UCSD-AML1 (cell line): ENCODE measurements at regions not wholly inside any gene's neighbourhood (a gene's known extent, or its start where the extent isn't known, plus 50 kb on each side); places are given as distances from the start of the nearest gene placed in this dataset.
"Not testable (repeated sequence)": the region's sequence is repeated elsewhere in the genome, so short reads cannot be mapped to it uniquely, and the experiment has no call there.

Experiments
- DNase-seq: peaks from one replicate; lab custom pipeline; 2025; ENCODE audit not compliant: unreplicated experiment; lab: John Stamatoyannopoulos, UW

DNA sequence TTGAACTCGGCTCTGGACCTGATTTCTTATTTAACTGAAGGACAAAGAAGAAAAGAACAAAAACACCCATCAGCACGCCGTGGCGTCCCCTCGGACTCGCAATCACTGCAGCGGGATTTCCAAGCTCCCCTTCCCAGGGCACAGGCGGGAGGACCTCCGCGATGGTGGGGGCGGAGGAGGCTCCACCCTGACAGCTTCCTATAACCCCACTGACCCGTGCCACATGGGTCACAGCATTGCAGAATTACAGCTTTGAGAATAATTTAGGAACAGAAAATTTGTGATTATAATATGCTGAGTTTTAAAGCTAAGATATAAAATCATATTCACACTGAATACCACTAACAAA, 129.7 kb upstream of the SEC61G start:
- no peak for DNase-seq

DNA sequence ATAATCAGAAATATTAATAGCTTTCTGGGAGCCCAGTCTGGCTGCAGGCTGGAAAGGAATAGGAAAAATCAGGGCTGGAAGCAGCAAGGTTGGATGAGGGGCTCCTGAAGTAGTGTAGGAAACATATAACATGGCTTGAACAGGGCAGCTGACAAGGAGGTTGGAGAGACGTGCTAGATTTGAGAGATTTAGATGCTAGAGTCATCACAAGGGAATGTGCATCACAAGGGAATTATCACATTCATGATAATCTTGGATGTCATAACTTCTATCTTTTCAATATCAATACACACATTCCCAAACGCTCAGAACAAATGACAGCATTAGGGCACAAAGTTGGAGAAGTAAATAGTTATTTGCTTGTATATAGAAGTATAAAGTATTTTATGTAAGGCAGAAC, 120.9 kb upstream of the EGFR start:
- DNase-seq = no peak

DNA sequence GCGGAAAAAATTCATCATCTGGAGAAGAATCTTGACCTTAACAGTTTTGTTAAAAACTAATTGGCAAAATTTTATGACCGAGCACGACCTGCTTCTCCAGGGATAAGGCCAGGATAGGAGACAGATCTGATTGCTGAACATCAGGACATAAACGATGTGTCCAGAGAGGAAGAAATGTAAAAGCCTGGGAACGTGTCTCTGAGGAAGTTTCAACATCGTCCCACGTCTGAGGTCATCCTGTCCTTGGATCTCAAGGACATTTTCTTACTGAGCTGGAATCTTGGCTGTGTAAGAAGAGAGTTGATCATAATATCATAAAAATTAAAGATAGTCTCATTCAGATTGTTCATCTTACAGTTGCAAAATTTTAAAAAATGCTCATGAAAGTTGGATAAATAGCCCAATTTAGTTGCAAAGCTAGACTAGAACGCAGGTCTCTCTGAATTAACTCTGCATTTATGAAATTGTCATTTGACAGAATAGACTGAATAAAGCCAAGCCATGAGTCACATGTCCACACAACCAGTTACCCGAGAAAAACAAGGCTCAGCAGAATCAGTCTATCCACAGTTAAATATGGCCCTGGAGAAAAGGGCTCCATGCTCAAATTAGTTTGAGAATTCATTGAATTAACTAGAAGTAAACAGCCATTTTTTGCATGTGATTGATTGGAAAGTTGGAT, 120.0 kb upstream of the EGFR start:
- DNase-seq = no peak

DNA sequence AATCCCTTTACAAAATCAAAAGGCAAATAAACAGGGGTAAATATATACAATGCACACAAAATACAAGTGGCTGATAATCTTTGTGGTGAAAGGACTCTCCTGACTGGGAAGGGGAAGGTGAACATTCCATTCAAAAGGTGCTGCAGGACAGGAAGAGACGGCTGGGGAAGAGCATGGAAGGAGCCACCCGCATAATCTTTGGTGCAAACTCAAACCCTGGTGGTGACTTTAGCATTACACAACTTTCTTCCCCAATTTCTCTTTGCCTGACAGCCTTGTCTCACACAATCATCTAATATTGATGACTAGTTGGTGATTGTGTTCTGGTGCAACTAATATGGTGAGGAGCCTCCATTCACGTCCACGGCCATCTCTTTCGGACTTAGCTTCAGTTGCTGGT, 117.0 kb upstream of the EGFR start:
- no peak for DNase-seq

DNA sequence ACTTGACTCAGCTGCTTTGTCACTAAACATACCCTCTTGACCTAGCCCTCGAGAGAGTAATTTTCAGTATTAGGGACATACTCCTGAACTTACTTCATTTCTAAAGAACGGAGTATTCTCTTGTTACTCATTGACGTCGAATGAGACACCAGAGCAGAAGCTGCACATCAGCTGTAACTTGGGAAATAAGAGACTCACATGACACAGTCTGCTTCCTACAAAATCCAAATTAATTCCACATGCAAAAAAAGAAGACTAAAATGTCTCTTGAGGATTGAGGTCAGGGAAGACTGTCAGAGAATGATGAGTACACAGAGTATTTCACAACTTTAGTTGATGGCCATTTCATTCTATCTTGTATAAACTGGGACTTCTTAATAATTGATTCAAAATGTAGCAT, 114.7 kb upstream of the EGFR start:
- DNase-seq = no peak

DNA sequence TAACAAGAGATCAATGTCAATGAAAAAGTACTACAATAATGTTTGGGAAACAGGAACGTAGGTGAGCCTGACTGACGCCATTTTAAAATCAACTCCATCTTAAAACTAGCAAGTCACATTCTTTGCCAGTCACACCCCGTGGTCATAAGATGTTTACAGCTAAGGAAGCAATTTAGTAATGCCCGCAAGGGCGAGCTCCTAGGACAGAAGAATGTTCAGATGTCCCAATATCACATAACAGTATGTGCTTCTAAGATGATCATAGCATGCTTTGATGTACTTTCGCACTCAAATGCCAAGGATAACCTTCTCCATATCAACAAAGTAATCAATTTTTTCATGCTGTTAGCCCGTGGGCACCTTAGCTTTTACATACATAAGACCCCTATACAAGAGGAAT, 113.8 kb upstream of the EGFR start:
- no peak for DNase-seq

DNA sequence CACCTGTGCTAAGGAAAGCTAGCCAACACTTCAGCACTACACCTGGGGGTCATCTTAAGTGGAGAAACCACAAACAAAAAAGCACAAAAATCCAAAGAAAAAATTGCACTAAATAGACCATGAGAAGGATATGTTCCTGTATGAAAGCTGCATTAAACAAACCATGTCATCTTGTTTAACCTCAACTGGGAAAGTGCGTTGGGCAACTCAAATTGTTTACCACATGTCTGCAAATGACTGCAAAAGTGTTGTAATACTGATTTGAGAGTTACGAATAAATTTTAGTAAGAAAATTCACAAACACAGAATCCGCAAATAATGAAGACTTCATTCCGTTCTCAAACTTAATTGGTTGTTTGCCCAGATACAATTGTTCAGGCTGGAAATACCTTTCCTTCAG, 111.9 kb upstream of the EGFR start:
- no peak for DNase-seq

DNA sequence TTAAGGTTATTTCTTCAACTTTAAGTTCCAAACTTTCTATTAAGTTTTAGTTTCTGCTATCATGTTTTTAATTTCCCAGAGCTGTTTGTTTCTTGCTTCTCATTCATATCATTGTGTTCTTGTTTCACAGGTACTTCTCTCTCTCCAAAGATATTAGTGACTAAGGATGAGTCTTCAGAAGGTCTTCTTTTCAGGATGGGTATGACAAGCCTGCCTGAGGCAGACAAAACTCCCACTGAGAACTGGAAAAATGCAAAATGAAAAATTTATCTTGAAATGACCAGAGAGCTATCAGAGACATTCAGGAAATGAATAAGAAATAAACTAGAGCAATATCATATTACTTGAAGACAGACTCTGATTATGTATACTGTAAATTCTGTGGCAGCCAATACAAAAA, 110.8 kb upstream of the EGFR start:
- no peak for DNase-seq

DNA sequence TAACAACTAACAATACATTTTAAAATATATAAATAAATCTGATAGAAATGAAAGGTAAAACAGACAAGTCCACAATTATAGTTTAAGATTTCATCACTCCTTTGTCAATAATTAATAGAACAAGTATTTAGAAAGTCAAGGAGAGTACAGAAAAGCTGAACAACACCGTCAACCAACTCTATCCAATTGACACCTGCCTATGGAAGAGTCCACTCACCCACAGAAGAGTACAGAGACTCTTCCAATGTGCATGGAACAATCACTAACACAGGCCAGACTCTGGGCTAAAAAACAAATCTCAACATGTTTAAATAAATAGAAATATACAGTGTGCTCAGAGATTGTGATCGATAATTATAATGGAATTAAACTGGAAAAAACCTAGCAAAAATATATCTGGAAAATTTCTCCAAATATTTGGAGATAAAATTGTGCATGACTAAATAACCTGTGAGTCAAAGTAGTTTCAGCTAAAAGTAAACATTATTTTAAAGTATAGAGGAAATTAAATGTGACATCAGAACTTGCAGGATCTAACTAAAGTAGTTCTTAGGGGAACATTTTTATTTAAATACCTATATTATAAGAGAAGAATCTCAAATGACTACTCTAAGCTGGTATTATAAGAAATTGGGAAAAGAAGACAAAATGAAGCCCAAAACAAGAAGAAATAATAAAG, 109.9 kb upstream of the EGFR start:
- no peak for DNase-seq

DNA sequence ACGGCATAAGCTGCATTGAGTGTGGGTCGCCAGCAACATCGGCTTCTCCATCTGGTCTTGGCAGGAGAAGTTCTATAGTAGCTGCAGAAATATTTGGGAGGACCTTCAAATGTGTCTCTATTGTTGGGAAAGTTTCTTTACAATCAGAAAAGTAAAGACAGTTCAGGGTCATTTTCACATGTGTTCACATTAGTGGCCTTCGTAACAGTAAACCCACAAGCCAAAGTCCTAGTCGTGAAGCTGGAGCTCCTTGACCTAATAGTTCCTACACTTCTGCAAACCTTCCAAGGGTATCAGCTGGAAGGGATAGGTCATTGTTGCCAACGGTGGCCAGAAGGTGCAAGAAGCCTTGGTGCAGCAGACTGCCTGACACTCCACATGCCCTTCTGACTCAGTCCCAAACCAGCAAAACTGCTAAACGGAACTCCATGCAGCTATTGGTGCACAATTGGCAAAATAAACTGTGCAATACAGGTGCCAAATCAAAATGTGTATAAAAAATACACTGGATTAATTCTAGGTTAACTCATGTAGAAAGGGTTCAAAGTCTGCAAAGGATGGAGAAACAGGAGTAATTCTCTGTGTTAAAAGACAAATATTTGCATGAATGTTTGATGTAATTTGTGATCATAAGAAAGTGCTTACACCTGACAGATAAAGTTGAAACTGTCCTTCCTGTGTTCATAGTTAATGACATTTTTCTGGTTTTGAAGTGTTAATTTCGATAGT, 102.8 kb upstream of the EGFR start:
- DNase-seq = no peak

DNA sequence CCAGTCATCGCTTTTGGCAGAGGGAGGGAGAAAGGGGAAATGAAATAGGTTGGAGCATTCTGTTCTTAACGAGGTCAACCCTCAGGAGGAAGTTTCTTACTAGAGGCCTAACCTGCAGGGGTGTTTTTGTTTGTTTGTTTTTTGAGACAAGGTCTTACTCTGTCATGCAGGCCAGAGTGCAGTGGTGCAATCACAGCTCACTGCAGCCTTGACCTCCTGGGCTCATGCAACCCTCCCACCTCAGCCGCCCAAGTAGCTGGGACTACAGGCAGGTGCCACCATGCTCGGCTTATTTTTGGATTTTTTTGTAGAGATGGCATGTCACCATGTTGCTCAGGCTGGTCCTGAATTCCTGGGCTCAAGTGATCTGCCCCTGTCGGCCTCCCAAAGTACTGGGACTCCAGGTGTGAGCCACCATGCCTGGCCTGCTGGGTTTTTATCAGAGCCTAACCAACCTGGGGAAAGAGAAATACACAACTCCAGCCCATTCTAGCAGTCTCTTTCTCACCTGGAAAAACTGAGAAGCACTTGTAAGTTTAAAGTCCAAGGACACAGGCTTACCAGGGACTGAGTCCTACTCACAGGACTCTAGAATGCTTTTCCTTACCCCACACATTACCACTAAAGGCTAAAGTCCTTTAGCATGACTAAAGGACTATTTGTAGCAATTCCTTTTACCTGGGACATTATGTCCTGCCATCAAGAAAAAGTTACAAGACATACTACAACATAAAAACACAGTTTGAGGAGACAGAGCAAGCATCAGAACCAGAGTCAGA, 101.0 kb upstream of the EGFR start:
- no peak for DNase-seq

DNA sequence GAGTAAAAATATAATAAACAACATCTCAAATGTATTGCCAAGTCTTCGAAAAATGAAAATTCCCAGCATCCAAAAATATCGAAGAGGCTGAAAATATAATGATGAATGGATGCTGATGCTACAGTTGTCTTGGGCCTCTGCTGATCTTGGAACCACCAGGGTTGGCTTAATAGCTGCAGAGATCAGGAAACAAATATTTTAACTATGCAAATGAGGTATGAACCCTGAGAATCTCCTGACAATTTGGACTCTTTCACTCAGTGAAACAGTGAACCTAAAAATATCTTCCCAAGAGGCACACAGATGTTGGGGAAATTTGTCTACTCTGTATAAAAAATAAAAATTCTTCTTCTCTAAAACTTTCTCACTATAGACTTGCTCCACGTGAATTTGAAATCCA, 97.7 kb upstream of the EGFR start:
- DNase-seq = no peak

DNA sequence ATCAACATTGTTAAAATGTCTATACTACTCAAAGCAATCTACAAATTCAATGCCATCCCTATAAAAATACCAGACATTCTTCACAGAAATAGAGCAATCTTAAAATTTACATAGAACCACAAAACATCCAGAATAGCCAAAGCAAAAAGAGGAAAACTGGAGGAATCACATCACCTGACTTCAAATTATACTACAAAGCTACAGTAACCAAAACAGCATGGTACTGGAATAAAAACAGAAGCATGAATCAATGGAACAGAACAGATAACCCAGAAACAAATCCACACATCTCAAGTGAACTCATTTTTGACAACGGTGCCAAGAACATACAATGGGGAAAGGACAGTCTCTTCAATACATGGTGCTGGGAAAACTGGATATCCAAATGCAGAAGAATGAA, 87.3 kb upstream of the EGFR start:
- no peak for DNase-seq

DNA sequence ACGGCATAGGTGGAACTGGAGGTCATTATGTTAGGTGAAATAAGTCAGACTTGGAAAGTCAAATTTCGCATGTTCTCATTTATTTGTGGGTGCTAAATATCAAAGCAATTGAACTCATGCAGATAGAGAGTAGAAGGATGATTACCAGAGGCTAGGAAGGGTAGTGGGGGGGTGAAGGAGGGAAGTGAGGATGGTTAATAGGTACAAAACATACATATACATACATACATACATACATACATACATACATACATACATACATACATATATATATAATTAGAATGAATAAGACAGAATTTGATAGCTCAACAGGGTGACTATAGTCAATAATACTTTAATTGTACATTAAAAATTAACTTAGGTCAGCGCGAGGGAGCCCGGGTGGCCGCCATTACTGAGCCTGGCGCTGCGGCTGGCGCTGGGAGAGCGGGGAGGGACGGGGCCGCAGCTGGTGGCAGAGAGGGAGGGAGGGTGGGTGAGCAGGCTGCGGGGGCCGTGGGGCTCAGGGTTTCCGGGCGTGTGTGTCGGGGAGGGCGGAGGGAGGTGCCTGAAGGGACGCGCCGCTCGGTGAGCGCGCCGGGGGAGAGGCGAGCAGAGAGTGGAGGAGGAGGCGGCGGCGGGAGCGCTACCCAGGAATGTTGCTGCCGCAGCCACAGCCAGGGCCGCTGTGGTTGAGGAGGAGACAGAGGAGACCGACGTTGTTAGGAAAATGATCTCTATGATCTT, 85.8 kb upstream of the EGFR start:
- no peak for DNase-seq

DNA sequence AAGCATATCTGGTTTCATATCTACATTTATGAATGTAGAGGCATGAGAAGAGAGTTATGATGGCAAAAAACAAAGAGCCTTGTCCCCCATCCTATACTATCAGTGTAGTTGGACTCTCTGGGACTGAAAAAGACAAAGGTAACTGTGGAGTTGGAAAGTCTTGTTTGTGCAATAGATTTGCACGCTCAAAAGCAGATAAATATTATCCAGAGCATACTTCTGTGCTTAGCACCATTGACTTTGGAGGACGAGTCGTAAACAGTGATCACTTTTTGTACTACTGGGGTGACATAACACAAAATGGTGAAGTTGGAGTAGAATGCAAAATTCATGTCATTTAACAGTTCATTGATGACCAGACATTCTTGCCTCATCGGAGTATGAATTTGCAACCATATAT, 85.2 kb upstream of the EGFR start:
- no peak for DNase-seq

DNA sequence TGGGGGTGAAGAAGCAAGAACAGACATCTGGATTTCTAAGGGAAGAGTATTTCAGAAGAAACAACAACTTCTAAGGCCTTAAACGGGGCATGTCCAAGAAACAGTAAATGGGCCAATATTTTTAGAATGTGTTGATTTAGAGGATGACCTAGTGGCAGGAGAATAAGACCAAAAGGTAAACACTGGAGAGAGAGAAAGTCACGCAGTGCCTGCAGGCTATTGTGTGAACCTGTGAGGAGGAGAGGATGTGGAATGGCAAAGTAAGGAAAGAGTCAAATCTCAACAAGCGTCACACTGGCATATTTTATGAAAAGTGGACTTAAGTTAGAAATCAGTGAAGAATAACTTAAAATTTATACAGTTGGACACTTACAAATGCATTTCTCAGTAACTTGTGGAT, 78.1 kb upstream of the EGFR start:
- DNase-seq = no peak

DNA sequence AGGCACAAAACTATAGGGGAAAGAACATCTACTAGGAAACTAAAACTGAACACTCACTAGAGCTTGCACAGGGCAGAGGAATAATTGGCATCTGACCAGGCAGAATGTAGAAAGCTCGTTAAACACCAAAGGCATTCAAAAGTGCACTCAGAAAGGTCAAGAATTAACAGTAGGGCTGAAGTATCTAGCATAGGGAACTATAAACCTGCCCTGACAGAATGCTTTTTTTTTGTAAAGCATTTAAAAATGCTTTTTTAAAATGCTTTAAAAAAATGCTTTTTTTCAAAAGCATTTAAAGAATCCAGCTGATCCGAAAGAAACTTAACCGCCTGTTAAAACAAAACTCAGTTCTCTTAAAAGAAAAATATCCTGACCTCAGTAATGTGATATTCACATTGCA, 74.6 kb upstream of the EGFR start:
- no peak for DNase-seq

DNA sequence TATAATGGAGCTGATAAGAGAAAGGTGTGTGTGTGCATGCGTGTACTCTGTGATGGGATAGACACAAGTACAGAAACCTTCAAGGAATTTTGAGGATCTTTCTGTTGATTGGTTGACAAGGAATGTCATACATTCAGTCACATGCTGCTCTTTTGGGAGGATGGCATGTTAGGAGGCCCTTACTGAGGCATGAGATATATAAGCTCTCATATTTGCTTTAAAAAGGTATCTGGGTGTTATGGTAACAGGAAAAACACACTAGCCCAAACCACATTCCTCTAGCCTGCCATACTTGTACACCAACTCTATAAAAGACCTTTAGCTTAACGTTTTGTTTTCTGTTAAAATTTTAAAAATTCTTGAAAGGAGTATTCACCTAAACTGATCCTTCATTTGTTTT, 72.5 kb upstream of the EGFR start:
- DNase-seq = no peak

DNA sequence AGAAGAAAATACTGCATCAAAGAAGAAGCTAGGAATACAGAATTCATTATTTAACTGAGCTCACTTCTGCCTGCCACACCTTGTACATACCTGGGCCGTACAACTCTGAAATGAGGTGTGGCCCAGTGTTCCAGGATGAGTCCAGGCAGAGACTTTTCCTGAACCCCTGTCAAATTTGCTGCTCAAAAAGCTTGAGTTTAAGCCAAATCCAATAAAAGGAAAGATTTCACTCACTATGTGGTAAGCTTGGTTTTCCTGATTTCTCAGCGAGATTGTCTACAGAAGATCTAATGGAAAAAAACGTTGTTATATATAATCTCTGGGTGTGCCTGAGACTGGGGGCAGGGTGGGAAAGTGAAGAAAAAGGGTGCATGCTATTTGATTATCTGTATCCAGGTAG, 72.1 kb upstream of the EGFR start:
- no peak for DNase-seq

DNA sequence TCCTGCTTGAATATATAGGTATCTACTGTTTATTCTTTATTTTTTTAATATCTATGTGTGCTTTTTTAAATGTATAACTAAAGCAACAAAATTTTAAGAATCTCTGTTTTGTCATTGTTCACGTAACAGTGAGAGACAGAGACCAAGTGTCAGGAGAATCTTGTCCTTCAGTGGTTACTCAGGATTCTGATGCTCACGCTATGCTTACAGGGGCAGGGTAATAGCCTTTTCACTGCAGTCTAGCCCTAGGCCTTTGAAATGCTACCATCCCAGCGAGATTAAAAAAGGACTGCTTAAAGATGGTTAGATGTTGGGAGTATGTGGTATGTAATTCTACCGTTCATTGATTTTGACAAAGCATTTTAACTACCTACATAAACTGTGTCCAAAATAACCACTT, 71.6 kb upstream of the EGFR start:
- DNase-seq = no peak

DNA sequence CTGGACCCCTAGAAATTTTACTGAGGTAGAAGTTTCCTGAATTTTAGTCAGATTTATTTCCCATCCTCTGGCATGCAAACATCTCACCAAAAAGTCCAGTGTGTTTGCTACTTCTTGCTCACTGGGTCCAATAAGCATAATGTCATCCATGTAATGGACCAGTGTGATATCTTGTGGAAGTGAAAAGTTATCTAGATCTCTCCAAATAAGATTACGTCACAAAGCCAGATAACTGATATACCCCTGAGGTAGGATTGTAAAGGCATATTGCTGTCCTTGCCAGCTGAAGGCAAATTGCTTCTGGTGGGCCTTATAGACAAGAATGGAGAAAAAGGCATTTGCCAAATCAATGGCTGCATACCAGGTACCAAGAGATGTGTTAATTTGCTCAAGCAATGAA, 69.3 kb upstream of the EGFR start:
- DNase-seq = not testable (repeated sequence)
